Activated CD8-positive, alpha-beta memory T cell treated with anti-CD3 and anti-CD28 coated beads for 24 hours (primary cell): ENCODE measurements at regions not wholly inside any gene's neighbourhood (a gene's known extent, or its start where the extent isn't known, plus 50 kb on each side); places are given as distances from the start of the nearest gene placed in this dataset.
"Not testable (repeated sequence)": the region's sequence is repeated elsewhere in the genome, so short reads cannot be mapped to it uniquely, and the experiment has no call there.

Source experiments
- DNase-seq: peaks from one replicate; pipeline ENCODE4 v3.0.0-alpha.2; 2020

GRCh38 chr15:29550834-29551465, 271.3 kb downstream of the TJP1 start:
- no peak for DNase-seq

GRCh38 chr15:29548006-29548405, 274.3 kb downstream of the TJP1 start:
- DNase-seq: no peak

DNA sequence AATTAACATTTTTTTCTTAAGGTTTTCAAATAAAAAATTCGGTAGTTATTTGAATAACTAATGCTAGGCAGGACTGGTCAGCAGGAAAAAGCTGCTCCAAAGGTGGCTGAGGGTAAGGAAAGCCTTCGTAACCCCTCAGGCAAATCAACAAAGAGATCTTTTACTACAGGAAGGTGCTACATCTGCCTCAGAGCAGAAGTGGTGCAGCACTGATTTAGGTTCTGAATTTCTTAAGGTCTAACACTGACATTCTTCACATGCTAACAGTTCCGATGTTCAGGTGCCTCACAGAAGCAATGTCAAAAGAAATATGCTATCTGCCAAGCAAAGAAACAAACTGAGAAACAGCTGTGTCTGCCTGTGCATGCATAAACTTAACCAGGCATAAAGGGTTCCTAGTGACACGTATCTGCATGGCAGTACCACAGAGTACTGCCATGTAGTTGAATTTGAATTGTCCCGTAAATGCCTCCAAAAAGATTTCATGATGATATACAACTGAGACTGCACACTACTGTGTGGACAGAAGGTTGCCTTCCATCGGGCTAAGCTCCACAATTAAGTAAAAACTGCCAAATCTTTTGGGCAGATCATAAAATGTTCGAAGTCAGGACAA, 275.0 kb upstream of the NSMCE3 start:
- no peak for DNase-seq

GRCh38 chr15:29542994-29543393, 273.4 kb upstream of the NSMCE3 start:
- no peak for DNase-seq

DNA sequence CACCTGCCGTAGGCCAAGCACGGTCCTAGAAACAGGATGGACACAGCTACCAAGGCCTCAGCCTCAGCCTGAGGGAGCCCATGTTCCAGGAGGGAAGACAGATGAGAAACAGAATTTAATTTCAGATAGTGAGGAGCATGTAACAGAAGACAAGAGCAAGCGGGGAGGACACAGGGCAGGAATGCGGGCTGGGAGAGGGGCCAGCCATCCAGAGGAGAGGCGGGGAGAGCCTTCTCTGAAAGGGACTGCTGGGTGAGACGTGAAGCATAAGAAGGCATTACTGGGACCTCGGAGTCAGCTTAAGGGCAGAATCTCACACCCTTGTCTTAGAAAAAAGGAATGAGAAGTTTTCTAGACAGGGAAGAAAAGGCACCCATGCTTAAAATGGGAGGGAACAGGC, 271.7 kb upstream of the NSMCE3 start:
- no peak for DNase-seq

- DNase-seq: no peak
Measured at GRCh38 chr15:29540479-29540878, 270.9 kb upstream of the NSMCE3 start.

- DNase-seq: no peak
Measured at GRCh38 chr15:29539736-29540135, 270.1 kb upstream of the NSMCE3 start.

GRCh38 chr15:29538044-29538443, 268.4 kb upstream of the NSMCE3 start:
- no peak for DNase-seq

GRCh38 chr15:29535952-29536351, 266.3 kb upstream of the NSMCE3 start:
- no peak for DNase-seq

GRCh38 chr15:29534378-29534777, 264.8 kb upstream of the NSMCE3 start:
- no peak for DNase-seq

DNA sequence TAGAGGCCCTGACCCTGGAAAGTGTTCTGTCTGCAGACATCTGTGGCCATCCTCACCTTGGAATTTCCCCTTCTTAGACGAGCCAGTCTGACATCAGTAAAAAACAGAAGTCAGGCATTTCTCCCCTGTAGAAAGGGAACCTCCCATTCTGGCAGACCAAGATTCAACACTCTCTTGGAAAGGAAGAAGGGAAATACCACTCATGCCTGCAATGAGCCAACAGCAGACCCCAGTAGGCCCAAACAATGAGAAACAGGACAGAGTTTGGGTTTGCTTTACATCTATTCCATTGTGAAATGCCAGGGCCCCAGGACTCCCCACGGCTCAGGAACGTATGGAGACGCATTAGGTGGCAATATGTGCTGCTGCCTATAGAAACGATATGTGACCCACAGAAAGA, 264.0 kb upstream of the NSMCE3 start:
- DNase-seq: no peak

DNA sequence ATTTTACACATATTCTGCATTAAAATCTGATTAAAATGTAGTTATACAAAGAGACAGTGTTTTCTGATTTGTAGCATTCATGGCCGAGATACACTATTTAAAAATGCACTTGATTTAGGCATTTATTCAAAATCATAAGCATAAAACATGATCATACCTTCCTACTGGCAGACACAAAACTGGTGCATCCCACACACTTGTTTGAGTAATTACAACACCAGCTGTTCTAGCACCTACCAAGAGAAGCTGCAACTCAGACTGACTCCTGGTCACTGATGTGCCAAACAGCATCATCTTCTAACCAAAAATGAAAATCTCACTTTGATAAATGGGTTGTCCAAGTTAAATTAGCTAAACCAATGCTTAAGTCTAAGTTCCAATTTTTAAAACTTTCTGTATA, 262.7 kb upstream of the NSMCE3 start:
- DNase-seq: no peak

DNA sequence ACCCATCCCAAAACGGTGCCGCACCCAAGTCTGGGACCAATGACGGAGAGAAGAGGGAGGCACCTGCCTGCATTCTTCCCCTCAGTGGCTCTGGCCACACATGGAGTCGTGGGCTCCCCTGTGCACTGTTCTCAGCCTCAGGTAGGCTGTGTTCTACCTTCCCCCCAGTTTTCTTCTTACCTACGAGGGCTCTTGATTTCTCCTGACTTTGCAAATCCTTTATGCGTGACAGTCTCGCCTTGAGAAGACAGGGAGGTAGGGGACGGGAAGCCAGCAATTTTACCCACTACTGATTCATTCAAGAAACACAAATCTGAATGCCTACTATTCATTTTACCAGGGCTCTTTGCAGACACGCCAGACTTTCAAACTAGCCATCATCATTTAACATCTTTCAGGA, 261.3 kb upstream of the NSMCE3 start:
- DNase-seq: no peak

- no peak for DNase-seq
Measured at GRCh38 chr15:29529043-29529442, 259.4 kb upstream of the NSMCE3 start.

- no peak for DNase-seq
Measured at GRCh38 chr15:29528276-29528675, 258.7 kb upstream of the NSMCE3 start.

- DNase-seq: no peak
Measured at GRCh38 chr15:29526802-29527201, 257.2 kb upstream of the NSMCE3 start.

- DNase-seq: no peak
Measured at GRCh38 chr15:29522373-29523276, 253.0 kb upstream of the NSMCE3 start.

- DNase-seq: no peak
Measured at GRCh38 chr15:29518442-29518841, 248.8 kb upstream of the NSMCE3 start.

DNA sequence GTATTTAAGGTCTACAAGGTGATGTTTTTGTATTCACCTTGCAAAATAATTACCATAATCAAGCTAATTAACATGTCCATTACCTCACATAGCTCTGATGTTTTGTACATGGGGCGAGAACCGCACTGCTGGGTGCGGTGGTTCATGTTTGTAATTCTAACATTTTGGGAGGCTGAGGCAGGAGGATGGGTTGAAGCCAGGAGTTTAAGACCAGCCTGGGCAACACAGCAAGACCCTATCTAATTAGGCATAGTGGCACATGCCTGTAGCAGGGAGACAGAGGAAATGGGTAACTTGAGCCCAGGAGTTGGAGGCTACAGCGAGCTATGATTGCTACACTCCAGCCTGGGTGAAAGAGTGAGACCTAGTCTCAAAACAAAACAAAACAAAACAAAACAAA, 248.2 kb upstream of the NSMCE3 start:
- no peak for DNase-seq

GRCh38 chr15:29516929-29517328, 247.3 kb upstream of the NSMCE3 start:
- no peak for DNase-seq

DNA sequence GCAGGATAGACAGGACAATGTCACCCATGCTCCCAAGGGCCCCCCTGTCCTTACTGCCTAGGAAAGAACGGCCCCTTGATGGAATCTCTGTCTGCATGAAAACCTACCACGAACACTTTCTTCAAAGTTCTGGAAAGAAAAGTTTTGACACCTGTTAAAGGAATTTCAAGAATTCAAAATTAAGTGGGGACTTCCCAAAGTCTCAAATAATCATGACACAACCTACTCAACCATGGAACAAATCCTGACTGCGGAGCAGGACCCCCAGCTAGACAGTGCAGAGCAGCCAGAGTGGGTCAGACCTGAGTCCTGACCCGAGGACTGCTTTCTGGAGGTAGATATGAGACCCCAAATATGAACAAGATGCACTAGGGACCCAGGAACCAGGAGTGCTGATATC, 245.3 kb upstream of the NSMCE3 start:
- DNase-seq: no peak

GRCh38 chr15:29511663-29512062, 242.0 kb upstream of the NSMCE3 start:
- no peak for DNase-seq

- DNase-seq: not testable (repeated sequence)
Measured at GRCh38 chr15:29505535-29505934, 235.9 kb upstream of the NSMCE3 start.
